Left renal cortex interstitium (tissue), 4 donors: ENCODE measurements at regions not wholly inside any gene's neighbourhood (a gene's known extent, or its start where the extent isn't known, plus 50 kb on each side); places are given as distances from the start of the nearest gene placed in this dataset.
"Not testable (repeated sequence)": the region's sequence is repeated elsewhere in the genome, so short reads cannot be mapped to it uniquely, and the experiment has no call there.

Experiments
- DNase-seq, 4 donors: peaks; one replicate each; pipeline ENCODE4 v3.0.0-alpha.2; 2013; ENCODE audit warnings: low read depth in 4 of 4, low spot score in 2 of 4, missing footprints in 1 of 4

DNA sequence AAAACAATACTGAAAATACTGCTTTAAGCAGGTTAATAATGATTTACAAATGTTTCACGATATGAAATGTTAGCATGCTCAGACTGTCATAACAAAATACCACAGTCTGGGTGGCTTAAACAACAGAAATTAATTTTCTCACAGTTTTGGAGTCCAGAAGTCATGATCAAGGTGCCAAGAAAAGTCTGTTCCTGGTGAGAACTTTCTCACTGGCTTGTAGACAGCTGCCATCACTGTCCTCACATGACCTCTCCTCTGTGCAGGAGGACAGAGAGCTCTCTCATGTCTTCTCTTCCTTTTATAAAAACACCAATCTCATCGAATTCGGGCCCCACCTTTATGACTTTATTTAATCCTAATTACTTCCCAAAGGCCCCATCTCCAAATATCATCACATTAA is 426.7 kb downstream of the KLHL13 start:
- no peak for DNase-seq

DNA sequence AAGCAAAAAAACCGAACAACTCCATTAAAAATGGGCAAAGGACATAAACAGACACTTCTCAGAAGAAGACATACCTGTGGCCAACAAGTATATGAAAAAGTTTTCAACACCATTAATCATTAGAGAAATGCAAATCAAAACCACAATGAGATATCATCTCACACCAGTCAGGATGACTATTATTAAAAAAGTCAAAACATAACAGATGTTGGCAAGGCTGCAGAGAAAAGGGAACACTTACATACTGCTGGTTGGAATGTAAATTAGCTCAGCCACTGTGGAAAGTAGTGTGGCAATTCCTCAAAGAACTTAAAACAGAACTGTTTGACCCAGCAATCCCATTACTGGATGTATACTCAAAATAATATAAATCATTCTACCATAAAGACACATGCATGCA is 436.3 kb downstream of the KLHL13 start:
- no peak for DNase-seq

DNA sequence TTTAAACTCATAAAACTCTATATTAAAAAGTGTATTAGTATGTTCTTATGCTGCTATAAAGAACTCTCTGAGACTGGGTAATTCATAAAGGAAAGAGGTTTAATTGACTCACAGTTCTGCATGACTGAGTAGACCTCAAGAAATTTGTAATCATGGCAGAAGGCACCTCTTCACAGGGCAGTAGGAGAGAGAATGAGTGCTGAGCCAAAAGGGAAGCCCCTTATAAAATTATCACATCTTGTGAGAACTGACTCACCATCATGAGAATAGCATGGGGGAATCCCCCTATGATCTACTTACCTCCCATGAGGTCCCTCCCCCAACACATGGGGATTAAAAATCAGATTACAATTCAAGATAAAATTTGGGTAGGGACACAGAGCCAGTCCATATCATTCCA is 463.2 kb downstream of the KLHL13 start:
- DNase-seq, result no peak

DNA sequence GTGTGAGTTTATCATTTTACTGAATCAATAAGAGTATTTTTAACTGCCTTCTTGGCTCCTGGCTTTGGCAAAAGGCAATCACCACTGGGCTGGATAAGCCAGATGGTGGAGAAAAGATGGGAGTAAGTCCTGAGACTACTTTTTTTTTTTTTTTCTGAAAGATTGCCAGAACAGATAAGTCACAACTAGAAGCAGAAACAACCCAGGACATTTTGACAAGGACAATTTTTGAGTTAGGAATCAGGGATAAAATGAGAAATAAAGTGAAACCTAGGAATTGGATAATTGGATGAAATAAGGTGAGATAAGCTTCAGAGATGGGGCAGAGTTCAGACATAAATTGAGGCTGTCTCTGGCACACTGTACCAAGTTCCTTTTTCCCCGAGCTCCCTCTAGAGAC is 471.0 kb downstream of the KLHL13 start:
- no peak for DNase-seq

DNA sequence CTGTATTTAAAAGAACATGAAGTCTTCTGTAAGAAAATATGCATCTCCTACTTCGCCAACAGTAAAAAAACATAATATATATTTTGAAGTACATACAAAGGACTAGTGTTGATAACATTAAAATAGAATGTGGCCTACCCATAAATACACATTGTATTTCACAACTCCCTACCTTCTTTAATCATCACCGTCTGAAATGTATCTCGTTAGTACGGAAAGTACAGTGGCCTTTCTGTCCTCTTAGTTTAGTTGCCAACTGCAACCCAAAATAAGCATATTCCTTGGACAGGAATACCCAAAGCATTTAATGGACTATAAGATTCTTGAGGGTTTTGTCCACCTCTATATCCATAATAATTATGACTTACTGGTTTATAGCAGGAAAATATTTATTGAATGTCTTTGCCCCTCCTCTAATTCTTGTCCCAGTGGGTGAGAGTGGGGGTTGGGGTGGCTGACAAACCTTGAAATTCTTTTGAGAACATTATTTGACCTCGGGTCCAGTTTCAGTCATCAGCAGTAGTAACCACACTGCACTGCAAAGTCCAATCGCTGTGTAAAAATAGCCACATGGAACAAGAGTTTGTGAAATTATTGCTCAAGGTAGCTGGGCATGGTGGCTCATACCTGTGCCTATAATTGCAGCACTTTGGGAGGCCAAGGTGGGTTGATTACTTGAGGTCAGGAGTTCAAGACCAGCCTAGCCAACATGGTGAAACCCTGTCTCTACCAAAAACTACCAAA is 474.5 kb downstream of the KLHL13 start:
- DNase-seq, result no peak

DNA sequence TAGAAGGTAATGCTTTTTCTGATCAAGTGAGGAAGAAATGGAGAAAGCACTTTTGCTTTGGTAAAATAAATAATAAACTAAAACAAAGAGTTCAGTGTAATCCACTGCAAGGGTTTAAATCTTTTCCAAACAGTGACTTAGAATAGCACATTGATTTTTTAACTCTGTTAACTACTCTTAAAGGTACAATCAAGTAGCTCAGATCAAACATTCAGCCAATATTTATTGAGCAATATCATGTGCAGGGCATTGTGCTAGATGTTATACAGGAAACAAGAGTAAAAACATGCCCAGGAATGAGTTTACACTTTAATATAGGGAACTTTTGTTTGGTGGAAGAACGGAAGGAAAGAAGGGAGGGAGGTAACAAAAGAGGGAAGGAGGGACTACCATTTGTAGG is 479.8 kb downstream of the KLHL13 start:
- no peak for DNase-seq

DNA sequence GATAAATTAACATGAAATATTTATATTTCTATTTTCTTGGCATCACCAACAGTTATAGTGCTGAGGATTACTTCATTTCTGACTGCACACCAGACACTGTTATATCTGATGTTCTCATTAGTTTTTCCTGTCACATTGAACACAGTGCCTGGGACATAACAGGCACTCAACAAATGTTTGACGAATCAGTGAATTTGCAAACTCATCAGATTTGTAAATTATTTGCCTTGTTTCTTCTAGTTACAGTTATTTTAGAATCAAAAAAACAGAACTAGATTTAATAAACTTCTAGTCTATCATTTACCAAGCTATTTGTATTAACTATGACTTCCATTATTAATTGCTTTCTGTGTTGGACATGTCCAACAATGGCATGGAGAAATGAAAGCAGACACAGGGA is 483.3 kb downstream of the KLHL13 start:
- DNase-seq, result no peak

DNA sequence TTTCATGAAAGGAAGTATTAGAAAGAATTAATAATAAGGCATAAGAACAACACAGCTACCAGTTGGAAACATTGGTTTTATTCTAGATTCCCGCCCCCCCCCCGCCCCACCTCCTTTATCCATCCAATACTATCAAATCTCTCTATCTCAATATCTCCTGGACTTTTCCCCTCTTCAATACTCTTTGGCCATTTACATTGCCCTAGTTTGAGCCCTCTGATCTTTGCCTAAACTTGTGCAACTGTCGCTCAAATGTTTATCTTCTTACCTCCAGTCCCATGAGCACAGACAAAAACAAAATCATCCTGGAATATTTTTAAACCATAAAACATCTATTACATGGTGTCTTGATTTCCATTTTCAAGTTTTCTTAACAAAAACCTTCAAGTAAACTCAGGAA is 488.2 kb downstream of the KLHL13 start:
- no peak for DNase-seq

DNA sequence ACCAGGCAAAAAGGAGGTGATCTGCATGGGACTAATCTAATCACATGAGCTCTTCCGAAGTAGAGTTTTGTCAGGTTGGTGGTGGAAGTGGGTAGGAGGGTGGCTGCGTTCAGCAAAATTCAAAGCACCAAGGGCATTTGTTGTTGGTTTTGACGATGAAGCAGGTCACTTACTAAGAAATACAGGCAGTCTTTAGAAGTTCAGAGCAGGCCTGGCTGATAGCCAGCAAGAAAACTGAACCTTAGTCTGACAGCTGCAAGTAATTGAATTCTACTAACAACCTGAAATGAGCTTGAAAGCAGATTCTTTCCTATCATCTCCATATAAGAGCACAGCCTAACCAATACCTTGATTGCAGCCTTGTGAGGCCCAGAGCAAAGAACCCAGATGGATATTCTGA is 505.8 kb downstream of the KLHL13 start:
- no peak for DNase-seq

DNA sequence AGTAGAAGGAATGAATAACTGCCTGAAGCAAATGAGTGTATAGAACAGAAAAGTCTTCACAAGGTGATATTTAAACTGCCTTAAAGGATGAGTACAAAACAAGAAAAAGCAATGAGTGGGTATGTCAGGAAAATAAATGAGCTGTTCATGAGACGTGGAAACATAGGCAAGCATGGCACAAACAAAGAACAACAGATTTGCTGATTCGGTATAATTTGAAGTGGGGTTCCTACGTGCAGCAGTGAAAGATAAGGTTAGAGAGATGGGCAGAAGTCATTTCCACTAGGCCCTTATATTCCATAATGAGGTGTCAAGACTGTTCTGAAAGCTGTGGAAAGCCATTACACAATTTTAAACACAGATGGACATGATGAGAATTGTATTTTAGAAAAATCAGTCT is 506.6 kb downstream of the KLHL13 start:
- no peak for DNase-seq

DNA sequence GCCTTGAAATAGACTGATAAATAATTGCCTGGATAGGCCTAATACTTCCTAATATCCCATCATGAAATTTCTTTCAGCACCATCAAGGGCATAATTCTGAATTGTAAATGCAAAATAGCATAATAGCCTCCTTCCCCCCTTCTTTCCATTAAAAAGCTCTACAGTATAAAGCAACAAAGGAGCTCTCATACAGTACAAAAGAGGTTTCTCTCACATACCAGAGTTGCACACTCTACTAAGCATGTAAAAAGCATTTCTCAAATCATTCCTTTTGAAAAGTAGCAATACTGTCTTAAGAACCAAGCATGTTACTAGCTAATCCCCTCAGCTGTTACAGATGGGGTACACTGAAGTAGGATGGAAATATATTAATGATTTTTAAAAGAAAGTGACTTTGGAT is 509.0 kb downstream of the KLHL13 start:
- DNase-seq, result no peak

DNA sequence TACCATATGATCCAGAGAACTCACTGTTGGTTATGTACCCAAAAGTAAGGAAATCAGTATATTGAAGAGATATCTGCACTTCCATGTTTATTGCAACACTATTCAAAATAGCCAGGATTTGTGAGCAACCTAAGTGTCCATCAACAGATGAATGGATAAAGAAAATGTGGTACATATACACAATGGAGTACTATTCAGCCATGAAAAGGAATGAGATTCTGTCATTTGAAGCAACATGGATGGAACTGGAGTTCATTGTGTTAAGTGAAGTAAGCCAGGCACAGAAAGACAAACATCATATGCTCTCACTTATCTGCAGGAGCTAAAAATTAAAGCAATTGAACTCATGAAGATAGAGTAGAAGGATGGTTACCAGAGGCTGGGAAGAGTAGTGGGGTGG is 510.5 kb downstream of the KLHL13 start:
- DNase-seq, result not testable (repeated sequence)

DNA sequence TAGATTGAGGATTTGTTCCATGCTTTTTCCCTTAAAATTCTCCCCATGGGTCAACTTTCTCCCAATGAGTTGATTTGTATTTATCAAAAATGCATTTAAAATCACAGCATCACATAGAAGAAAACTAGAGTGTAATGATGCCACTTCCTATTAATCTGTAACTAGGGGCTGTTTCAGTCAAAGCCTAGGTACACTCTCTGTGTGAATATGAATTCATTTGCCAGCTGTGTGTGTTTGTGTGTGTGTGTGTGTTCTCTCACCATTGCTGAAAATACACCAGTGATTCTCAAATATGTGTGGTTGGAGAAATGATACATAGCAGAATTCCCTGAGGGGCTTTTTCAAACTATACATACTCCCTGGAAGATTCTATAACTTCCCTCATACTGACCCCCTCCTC is 546.5 kb downstream of the KLHL13 start:
- DNase-seq, result no peak

DNA sequence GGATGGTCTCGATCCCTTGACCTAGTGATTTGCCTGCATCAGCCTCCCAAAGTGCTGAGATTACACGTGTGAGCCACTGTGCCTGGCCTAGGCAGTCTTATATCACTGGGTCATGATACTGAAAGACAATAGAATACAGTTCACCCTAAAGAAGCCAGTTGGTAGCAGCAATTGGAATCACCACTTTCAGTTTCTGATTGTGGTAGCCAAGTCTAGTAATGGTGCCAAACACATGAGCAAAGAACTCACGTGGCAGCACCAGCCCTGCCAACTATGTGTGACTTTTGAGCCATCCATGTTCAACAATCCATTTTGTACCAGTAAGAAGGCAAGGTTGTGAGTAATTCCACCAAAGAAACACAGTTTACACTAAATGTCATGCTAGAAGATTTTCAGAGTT is 548.4 kb downstream of the KLHL13 start:
- no peak for DNase-seq

DNA sequence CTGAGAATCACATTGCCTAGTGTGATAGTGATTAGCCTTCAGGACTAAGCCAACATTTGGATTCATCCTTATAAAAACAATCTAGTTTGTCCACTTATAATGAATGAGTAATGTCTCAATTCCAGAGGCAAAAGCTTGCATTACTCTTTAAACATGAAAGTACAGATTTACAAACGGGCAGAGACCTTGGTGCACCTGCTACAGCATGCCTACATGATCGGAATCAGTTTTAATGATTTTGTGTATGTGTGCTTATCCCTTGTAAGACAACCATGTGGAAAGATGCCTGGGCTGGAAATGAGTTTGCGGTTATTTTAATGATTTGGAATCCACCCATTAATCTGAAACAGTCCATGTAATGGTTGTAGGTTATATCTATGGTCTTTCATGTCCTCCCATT is 572.7 kb downstream of the KLHL13 start:
- DNase-seq, result no peak

DNA sequence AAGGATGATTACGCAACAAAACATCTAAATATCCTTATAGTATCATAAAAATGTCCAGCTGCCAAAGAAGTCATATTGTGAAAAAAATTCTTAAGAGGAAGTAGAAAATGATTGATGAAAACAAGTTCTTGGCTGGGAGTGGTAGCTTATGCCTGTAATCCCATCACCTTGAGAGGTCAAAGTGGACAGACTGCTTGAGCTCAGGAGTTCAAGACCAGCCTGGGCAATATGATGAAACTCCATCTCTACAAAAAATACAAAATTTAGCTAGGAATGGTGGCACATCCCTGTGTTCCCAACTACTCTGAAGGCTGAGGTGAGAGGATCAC is 577.6 kb downstream of the KLHL13 start:
- no peak for DNase-seq

DNA sequence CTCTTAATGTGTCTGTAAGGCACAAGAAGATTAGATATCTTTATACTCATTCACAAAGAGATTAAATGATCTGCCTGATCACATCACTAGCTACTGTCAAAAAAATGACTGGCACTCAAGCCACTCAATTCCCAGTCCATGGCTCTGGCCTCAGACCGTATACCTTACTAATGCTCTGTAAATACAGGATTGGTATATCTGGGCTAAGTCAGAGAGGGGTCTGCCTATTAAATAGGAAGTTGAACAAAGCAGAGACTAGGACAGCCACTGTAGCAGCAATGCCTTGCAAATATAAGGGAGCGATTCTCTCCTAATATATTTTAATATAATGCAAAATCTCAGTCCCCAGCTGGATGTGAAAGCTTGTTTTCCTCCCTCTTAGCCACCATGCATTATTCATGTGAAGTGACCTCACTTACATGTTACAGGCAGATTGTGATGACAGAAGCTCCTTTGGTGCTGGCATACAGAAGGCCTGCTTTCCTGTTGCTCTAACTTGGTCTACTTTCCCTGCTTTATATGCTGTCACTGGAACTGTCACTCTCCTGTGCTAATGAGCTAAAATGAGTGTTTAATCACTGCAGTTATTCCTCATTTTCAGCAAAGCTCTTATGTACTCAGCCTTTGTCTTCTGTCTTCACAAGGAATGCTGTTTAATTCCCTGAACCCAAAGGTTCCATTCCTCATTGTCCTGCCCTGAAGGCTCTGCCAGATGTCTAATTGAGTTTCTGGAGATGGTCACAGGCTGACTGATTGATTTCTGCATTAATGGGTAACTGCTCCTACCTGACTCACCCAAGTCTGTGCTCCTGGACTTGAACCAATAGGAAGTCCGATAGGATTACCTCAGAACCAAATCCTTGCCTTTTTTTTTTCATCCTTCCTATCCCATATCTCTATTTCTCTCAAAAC is 578.2 kb downstream of the KLHL13 start:
- no peak for DNase-seq

DNA sequence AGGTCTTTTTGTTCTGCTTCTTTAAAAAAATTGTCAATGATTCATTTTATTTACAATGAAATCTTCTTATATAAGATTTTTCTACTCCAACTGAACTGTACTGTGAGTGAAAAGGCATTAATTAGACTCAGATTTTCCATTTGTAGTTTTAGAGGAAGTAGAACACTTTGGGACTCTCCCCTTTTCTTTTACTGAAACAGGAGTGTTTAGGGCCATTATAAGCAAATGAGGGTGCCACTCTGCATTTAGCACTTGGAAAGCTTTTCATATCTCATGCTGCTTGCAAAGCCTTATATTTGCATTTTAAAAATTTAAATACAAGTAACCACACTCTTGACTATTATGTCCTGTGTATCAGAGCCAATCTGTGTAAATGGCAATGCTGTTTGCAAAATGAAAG is 584.3 kb downstream of the KLHL13 start:
- no peak for DNase-seq

DNA sequence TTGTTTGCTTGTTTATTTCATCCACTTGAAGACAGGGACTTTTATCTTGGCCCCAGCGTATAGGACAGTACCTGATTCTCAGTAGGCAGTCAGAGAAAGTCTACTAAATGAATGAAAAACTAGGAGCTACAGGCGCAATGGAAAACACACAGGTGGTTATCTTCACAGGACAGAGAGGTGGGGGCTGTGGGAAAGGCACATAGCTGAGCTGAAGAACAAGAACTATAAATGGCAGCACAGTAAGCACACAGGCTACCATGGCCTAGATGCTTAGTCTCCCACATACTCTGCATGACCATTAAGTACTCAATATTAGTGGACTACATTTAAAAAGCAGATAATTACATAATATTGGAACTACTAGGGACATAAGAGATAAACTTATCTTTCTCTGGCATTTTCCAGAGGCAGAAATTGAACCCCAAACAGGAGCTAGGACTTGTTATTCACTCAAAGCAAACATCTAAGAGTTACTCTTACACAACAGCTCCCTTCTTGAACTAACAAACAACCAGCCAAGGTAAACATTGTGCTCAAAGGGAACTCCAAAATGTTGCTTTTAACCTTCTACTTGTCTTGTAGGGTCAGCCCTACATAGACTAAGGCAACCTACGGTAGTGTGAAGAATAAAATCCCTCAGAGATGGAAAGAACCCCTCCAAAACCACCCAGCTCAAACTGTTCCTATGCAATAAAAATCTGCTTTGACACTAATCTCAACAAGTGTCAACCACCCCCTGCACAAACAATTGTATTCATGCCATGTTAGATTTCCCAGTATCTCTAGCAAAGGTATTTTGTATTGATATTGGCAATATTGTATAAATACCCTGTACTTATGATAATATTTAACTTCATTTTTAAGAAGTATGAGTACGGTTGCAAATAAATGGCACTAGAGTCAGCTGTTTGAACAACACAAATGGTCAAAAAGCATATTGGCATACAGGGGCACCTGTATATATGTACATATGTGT is 593.6 kb downstream of the KLHL13 start:
- no peak for DNase-seq

DNA sequence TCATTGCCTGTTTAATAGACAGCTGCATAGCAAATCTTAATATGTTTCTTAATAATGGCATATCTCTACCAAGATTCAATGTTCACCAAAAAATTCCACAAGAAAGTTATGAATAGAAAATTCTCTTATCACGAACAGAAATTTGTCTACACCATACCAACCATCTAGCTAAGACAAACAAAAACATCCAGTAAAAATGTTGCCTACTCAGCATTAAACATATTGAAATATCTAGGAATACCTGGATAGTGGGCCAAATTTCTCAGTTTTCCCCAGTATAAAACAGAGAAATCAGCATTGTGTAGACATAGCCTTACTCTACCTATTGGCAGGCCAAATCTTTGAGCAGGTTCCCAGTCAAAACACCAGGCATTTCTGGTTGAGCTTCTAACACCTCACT is 598.6 kb downstream of the KLHL13 start:
- no peak for DNase-seq

DNA sequence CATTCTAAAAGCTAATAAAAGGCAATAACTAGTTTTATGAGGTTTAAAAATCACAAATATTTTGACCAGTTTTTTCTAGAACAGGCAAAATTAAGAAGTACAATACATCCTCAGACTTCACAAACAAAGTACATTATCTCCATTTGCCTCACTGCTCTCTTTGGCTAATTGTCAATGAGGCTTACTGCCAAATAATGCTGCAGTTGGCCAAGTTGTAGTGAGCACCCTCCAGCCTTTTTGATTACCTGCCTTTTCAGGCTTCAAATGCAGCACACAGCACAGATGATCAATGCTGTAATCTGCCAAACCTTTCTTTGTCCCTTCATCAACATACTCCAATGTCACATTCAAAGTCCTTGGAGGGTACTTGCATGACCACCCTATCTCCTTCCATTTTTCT is 605.2 kb downstream of the KLHL13 start:
- DNase-seq, result no peak
